ENCODE measurements at regions not wholly inside any gene's neighbourhood (a gene's known extent, or its start where the extent isn't known, plus 50 kb on each side); places are given as distances from the start of the nearest gene placed in this dataset.
"Not testable (repeated sequence)": the region's sequence is repeated elsewhere in the genome, so short reads cannot be mapped to it uniquely, and the experiment has no call there.

GRCh38 chr9:11182001-11182400 lies 569.2 kb upstream of the PTPRD start:
- in situ Hi-C loops (cut with MboI; ENCODE audit: low pct_unique_long_range_greater_than_20kb, low sequenced_read_pairs, unreplicated experiment) = no loop called here
- TF ChIP-seq CTCF (IDR thresholded peaks at IDR 0.05; ENCODE audit: extremely low read depth, insufficient read depth, missing control alignments) = no peak
- no peak for DNase-seq (ENCODE audit: low spot score)

DNA sequence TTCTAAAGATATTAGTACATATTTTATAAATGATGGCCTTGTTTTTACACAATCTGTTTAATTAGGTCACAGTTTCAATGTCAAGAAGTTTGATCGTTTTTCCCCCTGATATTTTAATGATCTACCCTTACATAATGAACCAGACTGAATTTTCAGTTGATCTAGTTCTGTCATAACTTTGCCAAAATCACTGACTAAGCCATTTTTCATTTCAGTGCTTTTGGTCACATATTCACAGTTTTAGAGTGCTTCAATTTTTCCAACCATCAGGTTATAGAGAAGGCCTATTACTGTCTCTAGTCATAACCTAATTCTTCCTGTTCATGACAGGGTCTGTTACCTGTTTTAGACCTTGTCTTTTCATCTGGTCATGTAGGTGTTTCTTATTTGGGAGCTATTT lies 577.9 kb upstream of the PTPRD start:
- DNase-seq (ENCODE audit: low spot score) = no peak
- no peak for TF ChIP-seq CTCF (IDR thresholded peaks at IDR 0.05; ENCODE audit: extremely low read depth, insufficient read depth, missing control alignments)
- in situ Hi-C loops (cut with MboI; ENCODE audit: low pct_unique_long_range_greater_than_20kb, low sequenced_read_pairs, unreplicated experiment) = no loop called here

GRCh38 chr9:11192993-11193392 lies 580.2 kb upstream of the PTPRD start:
- DNase-seq (ENCODE audit: low spot score) = no peak
- in situ Hi-C loops (cut with MboI; ENCODE audit: low pct_unique_long_range_greater_than_20kb, low sequenced_read_pairs, unreplicated experiment) = no loop called here
- no peak for TF ChIP-seq CTCF (IDR thresholded peaks at IDR 0.05; ENCODE audit: extremely low read depth, insufficient read depth, missing control alignments)

DNA sequence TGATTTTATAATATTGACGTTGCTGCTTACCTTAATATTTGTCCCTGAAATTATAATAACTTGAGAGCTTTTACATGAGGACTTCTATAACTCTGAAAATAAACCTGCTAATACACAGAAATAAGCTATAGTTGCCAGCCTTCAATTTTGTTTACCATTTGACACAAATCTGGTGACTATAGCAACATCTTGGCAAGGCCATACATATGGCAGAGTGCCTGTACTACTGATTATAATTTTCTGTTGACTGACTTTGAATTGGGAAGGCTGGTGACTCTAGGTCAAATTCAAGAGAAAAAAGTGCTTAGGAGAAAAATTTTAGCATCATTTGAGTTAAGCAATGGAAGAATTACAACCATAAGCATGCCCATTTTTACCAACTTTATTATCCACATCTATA lies 581.4 kb upstream of the PTPRD start:
- in situ Hi-C loops (cut with MboI; ENCODE audit: low pct_unique_long_range_greater_than_20kb, low sequenced_read_pairs, unreplicated experiment) = no loop called here
- no peak for DNase-seq (ENCODE audit: low spot score)
- no peak for TF ChIP-seq CTCF (IDR thresholded peaks at IDR 0.05; ENCODE audit: extremely low read depth, insufficient read depth, missing control alignments)

DNA sequence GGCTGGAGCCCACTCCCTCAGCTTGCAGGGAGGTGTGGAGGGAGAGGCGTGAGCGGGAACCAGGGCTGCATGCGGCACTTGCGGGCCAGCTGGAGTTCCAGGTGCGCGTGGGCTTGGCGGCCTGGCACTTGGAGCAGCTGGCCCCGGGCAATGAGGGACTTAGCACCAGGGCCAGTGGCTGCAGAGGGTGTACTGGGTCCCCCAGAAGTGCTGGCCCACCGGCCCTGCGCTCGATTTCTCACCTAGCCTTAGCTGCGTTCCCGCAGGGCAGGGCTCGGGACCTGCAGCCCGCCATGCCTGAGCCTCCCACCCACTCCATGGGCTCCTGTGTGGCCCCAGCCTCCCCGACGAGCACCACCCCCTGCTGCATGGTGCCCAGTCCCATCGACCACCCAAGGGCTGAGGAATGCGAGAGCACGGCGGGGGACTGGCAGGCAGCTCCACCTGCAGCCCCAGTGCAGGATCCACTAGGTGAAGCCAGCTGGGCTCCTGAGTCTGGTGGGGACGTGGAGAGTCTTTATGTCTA lies 584.1 kb upstream of the PTPRD start:
- in situ Hi-C loops (cut with MboI; ENCODE audit: low pct_unique_long_range_greater_than_20kb, low sequenced_read_pairs, unreplicated experiment); DNase-seq (ENCODE audit: low spot score): not testable (repeated sequence)

- in situ Hi-C loops (cut with MboI; ENCODE audit: low pct_unique_long_range_greater_than_20kb, low sequenced_read_pairs, unreplicated experiment) = no loop called here
- DNase-seq (ENCODE audit: low spot score) = no peak
- TF ChIP-seq CTCF (IDR thresholded peaks at IDR 0.05; ENCODE audit: extremely low read depth, insufficient read depth, missing control alignments) = no peak
These were observed 586.5 kb upstream of the PTPRD start for GRCh38 chr9:11199335-11199734.

GRCh38 chr9:11204521-11204920 lies 591.7 kb upstream of the PTPRD start:
- DNase-seq (ENCODE audit: low spot score) = no peak
- TF ChIP-seq CTCF (IDR thresholded peaks at IDR 0.05; ENCODE audit: extremely low read depth, insufficient read depth, missing control alignments) = no peak
- in situ Hi-C loops (cut with MboI; ENCODE audit: low pct_unique_long_range_greater_than_20kb, low sequenced_read_pairs, unreplicated experiment) = no loop called here

All from GM13977 (cell line).